Neural cell (in vitro differentiated cells): ENCODE measurements at regions not wholly inside any gene's neighbourhood (a gene's known extent, or its start where the extent isn't known, plus 50 kb on each side); places are given as distances from the start of the nearest gene placed in this dataset.

Source experiments
- H2AFZ ChIP-seq: fragments of 200-600, 300-800 bp; sonication (generic), shearing (Covaris generic); 2 replicates; pipeline ENCODE4 v1.6.0; 2014; ENCODE audit warnings: low read depth, mild to moderate bottlenecking, antibody characterized with exemption, low read length, moderate library complexity
- H3F3A ChIP-seq: fragments of 200-600 bp; shearing (Covaris generic); 2 replicates; pipeline ENCODE4 v1.6.1; 2016; ENCODE audit warnings: mild to moderate bottlenecking, moderate library complexity, mixed read lengths, antibody characterized with exemption, low read length; ENCODE audit not compliant: insufficient read depth, poor library complexity, severe bottlenecking
- H3K27ac ChIP-seq: fragments of 200-600, 300-800 bp; sonication (generic), shearing (Covaris generic); 2 replicates; pipeline ENCODE4 v1.5.1; 2014; ENCODE audit warnings: mild to moderate bottlenecking, low read length, moderate library complexity
- H3K27me3 ChIP-seq: fragments of 300-800, 200-600 bp; sonication (generic), shearing (Covaris generic); 2 replicates; pipeline ENCODE4 v1.6.0; 2014; ENCODE audit warnings: mild to moderate bottlenecking, low read depth, low read length, moderate library complexity; ENCODE audit not compliant: insufficient read depth
- H3K36me3 ChIP-seq: fragments of 300-800, 200-600 bp; sonication (generic), shearing (Covaris generic); 2 replicates; pipeline ENCODE4 v1.5.1; 2014; ENCODE audit warnings: mild to moderate bottlenecking, antibody characterized with exemption, low read length, moderate library complexity; ENCODE audit not compliant: insufficient read depth
- H3K4me2 ChIP-seq: fragments of 300-800, 200-600 bp; sonication (generic), shearing (Covaris generic); 2 replicates; pipeline ENCODE4 v1.6.0; 2014; ENCODE audit warnings: mild to moderate bottlenecking, low read length
- H3K4me3 ChIP-seq: fragments of 300-800, 200-600 bp; sonication (generic), shearing (Covaris generic); 2 replicates; pipeline ENCODE4 v1.5.1; 2014; ENCODE audit warnings: mild to moderate bottlenecking, low read length, moderate library complexity
- H3K79me2 ChIP-seq: fragments of 200-600 bp; shearing (Covaris generic); replicated peaks from 2 replicates; pipeline ENCODE4 v1.6.0; 2014; ENCODE audit warnings: mild to moderate bottlenecking, low read length, moderate library complexity; ENCODE audit not compliant: insufficient read depth
- H3K9ac ChIP-seq: fragments of 300-800, 200-600 bp; sonication (generic), shearing (Covaris generic); 2 replicates; pipeline ENCODE4 v1.6.1; 2016; ENCODE audit warnings: mild to moderate bottlenecking, low read length, mixed read lengths
- H3K9me2 ChIP-seq: fragments of 200-600 bp; shearing (Covaris generic); 2 replicates; pipeline ENCODE4 v1.6.1; 2016; ENCODE audit warnings: mild to moderate bottlenecking, low read length, mixed read lengths; ENCODE audit not compliant: insufficient read depth
- H3K9me3 ChIP-seq: fragments of 200-600, 300-800 bp; sonication (generic), shearing (Covaris generic); 2 replicates; pipeline ENCODE4 v1.6.1; 2016; ENCODE audit warnings: mild to moderate bottlenecking, mixed run types, low read length, moderate library complexity, mixed read lengths
- H4K20me1 ChIP-seq: fragments of 200-600 bp; shearing (Covaris generic); 2 replicates; pipeline ENCODE4 v1.6.1; 2016; ENCODE audit warnings: mild to moderate bottlenecking, mixed run types; ENCODE audit not compliant: insufficient read depth
- EP300 ChIP-seq: fragments of 450-650 bp; conservative IDR thresholded peaks from 2 replicates; pipeline ENCODE4 v1.6.1; 2014; ENCODE audit warnings: antibody characterized with exemption, mild to moderate bottlenecking, moderate library complexity; ENCODE audit not compliant: poor library complexity, severe bottlenecking
- EZH2 ChIP-seq: fragments of 200-600, 300-800 bp; shearing (Covaris generic), sonication (generic); IDR thresholded peaks from 2 replicates; pipeline ENCODE4 v1.6.1; 2014; ENCODE audit warnings: antibody characterized with exemption, low read length, borderline replicate concordance, mild to moderate bottlenecking; ENCODE audit not compliant: insufficient read depth, poor library complexity, severe bottlenecking
- MXI1 ChIP-seq: fragments of 450-650 bp; conservative IDR thresholded peaks from 2 replicates; pipeline ENCODE4 v1.6.1; 2014; ENCODE audit warnings: antibody characterized with exemption, mild to moderate bottlenecking; ENCODE audit not compliant: poor library complexity, severe bottlenecking
- POLR2AphosphoS5 ChIP-seq: IDR thresholded peaks from 2 replicates; pipeline ENCODE4 v1.6.1; 2012
- RAD21 ChIP-seq: fragments of 450-650 bp; conservative IDR thresholded peaks from 2 replicates; pipeline ENCODE4 v1.6.1; 2014; ENCODE audit warnings: antibody characterized with exemption, mild to moderate bottlenecking, moderate library complexity
- REST ChIP-seq: IDR thresholded peaks from 2 replicates; pipeline ENCODE4 v1.6.1; 2012; ENCODE audit warnings: borderline replicate concordance
- SMC3 ChIP-seq: fragments of 450-650 bp; conservative IDR thresholded peaks from 2 replicates; pipeline ENCODE4 v1.6.1; 2014; ENCODE audit warnings: antibody characterized with exemption, mild to moderate bottlenecking, moderate library complexity; ENCODE audit not compliant: poor library complexity
- TAF1 ChIP-seq: IDR thresholded peaks from 2 replicates; pipeline ENCODE4 v1.6.1; 2012; ENCODE audit warnings: low read depth
- TF ChIP-seq, protein P1 (sequence below): fragments of 450-650 bp; IDR thresholded peaks from 2 replicates; pipeline ENCODE4 v1.5.1; 2014; ENCODE audit warnings: antibody characterized with exemption, mild to moderate bottlenecking, moderate library complexity; ENCODE audit not compliant: poor library complexity, severe bottlenecking

DNA sequence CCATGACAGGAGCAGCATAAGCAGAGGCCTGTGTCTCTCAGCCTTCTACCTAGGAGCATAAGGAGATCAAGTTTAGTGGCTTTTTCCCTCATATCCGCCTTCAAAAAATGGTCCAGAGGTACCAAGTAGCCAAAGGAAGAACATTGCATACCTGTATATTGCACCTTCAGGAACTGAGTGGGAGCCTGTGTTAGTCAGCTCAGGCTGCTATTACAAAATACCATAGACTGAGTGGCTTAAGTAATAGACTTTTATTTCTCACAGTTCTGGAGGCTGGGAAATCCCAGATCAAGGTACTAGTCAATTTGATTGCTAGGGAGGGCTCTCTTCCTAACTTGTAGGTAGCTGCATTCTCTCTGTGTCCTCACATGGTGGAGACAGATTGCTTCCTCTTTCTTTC is 597.4 kb upstream of the PTGER4 start:
- H4K20me1 ChIP-seq, result no peaks in the 10 kb centered on the region
- H3K9me3 ChIP-seq, result no peaks in the 10 kb centered on the region
- TF ChIP-seq SMC3 (no peak), REST (no peak), TAF1 (no peak), RAD21 (no peak), MXI1 (no peak), EZH2 (no peak), POLR2AphosphoS5 (no peak), EP300 (no peak)
- TF ChIP-seq, protein P1, sequence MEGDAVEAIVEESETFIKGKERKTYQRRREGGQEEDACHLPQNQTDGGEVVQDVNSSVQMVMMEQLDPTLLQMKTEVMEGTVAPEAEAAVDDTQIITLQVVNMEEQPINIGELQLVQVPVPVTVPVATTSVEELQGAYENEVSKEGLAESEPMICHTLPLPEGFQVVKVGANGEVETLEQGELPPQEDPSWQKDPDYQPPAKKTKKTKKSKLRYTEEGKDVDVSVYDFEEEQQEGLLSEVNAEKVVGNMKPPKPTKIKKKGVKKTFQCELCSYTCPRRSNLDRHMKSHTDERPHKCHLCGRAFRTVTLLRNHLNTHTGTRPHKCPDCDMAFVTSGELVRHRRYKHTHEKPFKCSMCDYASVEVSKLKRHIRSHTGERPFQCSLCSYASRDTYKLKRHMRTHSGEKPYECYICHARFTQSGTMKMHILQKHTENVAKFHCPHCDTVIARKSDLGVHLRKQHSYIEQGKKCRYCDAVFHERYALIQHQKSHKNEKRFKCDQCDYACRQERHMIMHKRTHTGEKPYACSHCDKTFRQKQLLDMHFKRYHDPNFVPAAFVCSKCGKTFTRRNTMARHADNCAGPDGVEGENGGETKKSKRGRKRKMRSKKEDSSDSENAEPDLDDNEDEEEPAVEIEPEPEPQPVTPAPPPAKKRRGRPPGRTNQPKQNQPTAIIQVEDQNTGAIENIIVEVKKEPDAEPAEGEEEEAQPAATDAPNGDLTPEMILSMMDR, result no peak

GRCh38 chr5:40080191-40080590 is 599.5 kb upstream of the PTGER4 start:
- Histone ChIP-seq H3K9me2 (no peaks in the 10 kb centered on the region), H4K20me1 (no peaks in the 10 kb centered on the region), H3K4me3 (no peak overlapping the region), H3K27me3 (no peaks in the 10 kb centered on the region), H3K9ac (no peak overlapping the region), H3K27ac (no peak overlapping the region), H3K9me3 (no peaks in the 10 kb centered on the region), H3K79me2 (no peaks in the 10 kb centered on the region), H3K4me2 (no peak overlapping the region), H3F3A (no peaks in the 10 kb centered on the region), H2AFZ (no peak overlapping the region), H3K36me3 (no peaks in the 10 kb centered on the region)
- TF ChIP-seq EP300, result no peak
- no peak for TF ChIP-seq RAD21
- TF ChIP-seq, protein P1, result no peak
- TF ChIP-seq TAF1, result no peak
- TF ChIP-seq REST, result no peak

More for the DNA sequence above, 597.4 kb upstream of the PTGER4 start:
- H3K9ac ChIP-seq, result no peak overlapping the region
- no peak overlapping the region for H3K27ac ChIP-seq
- no peak overlapping the region for H3K4me3 ChIP-seq
- H2AFZ ChIP-seq, result no peak overlapping the region
- no peak overlapping the region for H3K4me2 ChIP-seq
- no peaks in the 10 kb centered on the region for H3K36me3 ChIP-seq
- no peaks in the 10 kb centered on the region for H3K27me3 ChIP-seq
- H3K79me2 ChIP-seq, result no peaks in the 10 kb centered on the region
- no peaks in the 10 kb centered on the region for H3K9me2 ChIP-seq
- no peaks in the 10 kb centered on the region for H3F3A ChIP-seq
